Neuronal stem cell (in vitro differentiated cells): ENCODE measurements at regions not wholly inside any gene's neighbourhood (a gene's known extent, or its start where the extent isn't known, plus 50 kb on each side); places are given as distances from the start of the nearest gene placed in this dataset.
A peak's percentile ranks its signal among the peaks of the same experiment; 100 is the strongest.

Experiments
- DNase-seq: peaks from one replicate; pipeline ENCODE4 v3.0.0-alpha.2; 2013; ENCODE audit warnings: low spot score
- H2AFZ ChIP-seq: one replicate; pipeline ENCODE4 v1.6.1; 2013; ENCODE audit warnings: mild to moderate bottlenecking, low read length, inconsistent platforms
- H2AK5ac ChIP-seq: 2 replicates; pipeline ENCODE4 v1.6.1; 2013; ENCODE audit warnings: low read depth, mild to moderate bottlenecking, inconsistent platforms, low read length, moderate library complexity, mixed read lengths
- H2BK120ac ChIP-seq: 2 replicates; pipeline ENCODE4 v1.6.1; 2013; ENCODE audit warnings: low read depth, mild to moderate bottlenecking, inconsistent platforms, low read length, moderate library complexity, mixed read lengths
- H2BK12ac ChIP-seq: one replicate; pipeline ENCODE4 v1.6.1; 2013; ENCODE audit warnings: low read length, inconsistent platforms
- H2BK15ac ChIP-seq: 2 replicates; pipeline ENCODE4 v1.6.1; 2013; ENCODE audit warnings: mild to moderate bottlenecking, low read length, inconsistent platforms, mixed read lengths
- H2BK5ac ChIP-seq: one replicate; pipeline ENCODE4 v1.6.1; 2013; ENCODE audit warnings: inconsistent platforms, mild to moderate bottlenecking, low read length, moderate library complexity
- H3K14ac ChIP-seq: one replicate; pipeline ENCODE4 v1.6.1; 2013; ENCODE audit warnings: low read length, inconsistent platforms
- H3K18ac ChIP-seq: 2 replicates; pipeline ENCODE4 v1.6.1; 2013; ENCODE audit warnings: low read length, inconsistent platforms
- H3K23ac ChIP-seq: 2 replicates; pipeline ENCODE4 v1.6.1; 2013; ENCODE audit warnings: low read depth, mild to moderate bottlenecking, mixed read lengths, low read length, inconsistent platforms; ENCODE audit not compliant: poor library complexity
- H3K27ac ChIP-seq: replicated peaks from 3 replicates; pipeline ENCODE4 v1.5.1; 2013; ENCODE audit warnings: low read length, inconsistent platforms
- H3K27me3 ChIP-seq, 3 experiments: 2 replicates each; pipeline ENCODE4 v1.6.1; 2013; ENCODE audit warnings: low read length in 3 of 3, mild to moderate bottlenecking in 2 of 3, inconsistent platforms in 1 of 3, low read depth in 1 of 3, mixed read lengths in 1 of 3, moderate library complexity in 1 of 3; ENCODE audit not compliant: control insufficient read depth in 3 of 3, insufficient read depth in 3 of 3
- H3K36me3 ChIP-seq, 2 donors: replicated peaks in 1 of 2; 2 replicates each; pipeline ENCODE4 v1.6.1; 2013; ENCODE audit warnings: low read length in 2 of 2; ENCODE audit not compliant: control insufficient read depth in 2 of 2, insufficient read depth in 2 of 2
- H3K4ac ChIP-seq: 2 replicates; pipeline ENCODE4 v1.6.1; 2013; ENCODE audit warnings: inconsistent platforms, mild to moderate bottlenecking, low read length, moderate library complexity
- H3K4me1 ChIP-seq, 2 donors: 1 replicate in 1 of 2; 2 replicates in 1 of 2; pipeline ENCODE4 v1.6.1; 2013; ENCODE audit warnings: low read length in 2 of 2, low read depth in 1 of 2; ENCODE audit not compliant: control insufficient read depth in 2 of 2, insufficient read depth in 1 of 2
- H3K4me2 ChIP-seq: one replicate; pipeline ENCODE4 v1.6.1; 2013; ENCODE audit warnings: mild to moderate bottlenecking, low read length, inconsistent platforms; ENCODE audit not compliant: insufficient read depth, poor library complexity, severe bottlenecking
- H3K4me3 ChIP-seq, 2 donors: 2 replicates each; pipeline ENCODE4 v1.5.1; 2013; ENCODE audit warnings: low read length in 2 of 2, mild to moderate bottlenecking in 2 of 2, inconsistent platforms in 1 of 2, moderate library complexity in 1 of 2
- H3K79me1 ChIP-seq: one replicate; pipeline ENCODE4 v1.6.1; 2013; ENCODE audit warnings: low read depth, mild to moderate bottlenecking, inconsistent platforms, low read length, moderate library complexity
- H3K9ac ChIP-seq: one replicate; pipeline ENCODE4 v1.6.1; 2013; ENCODE audit warnings: mild to moderate bottlenecking, low read depth, low read length, inconsistent platforms; ENCODE audit not compliant: poor library complexity
- H3K9me3 ChIP-seq, 2 donors: replicated peaks in 1 of 2; 2 replicates each; pipeline versions ENCODE3 to v1.6.1; 2013; ENCODE audit warnings: low read length in 2 of 2, mild to moderate bottlenecking in 2 of 2, inconsistent platforms in 1 of 2, low read depth in 1 of 2, mixed read lengths in 1 of 2, moderate library complexity in 1 of 2; ENCODE audit not compliant: control insufficient read depth in 2 of 2, insufficient read depth in 1 of 2
- H4K8ac ChIP-seq: one replicate; pipeline ENCODE4 v1.6.1; 2013; ENCODE audit warnings: low read depth, mild to moderate bottlenecking, inconsistent platforms, low read length, moderate library complexity
- H4K91ac ChIP-seq: one replicate; pipeline ENCODE4 v1.6.1; 2013; ENCODE audit warnings: low read length, low read depth, mild to moderate bottlenecking, inconsistent platforms; ENCODE audit not compliant: poor library complexity
- WGBS, 2 donors: extraction: QIAGEN DNeasy Blood & Tissue Kit; methylation state at CpG; one replicate each; pipeline ENCODE4 v1.1.7; 2013; ENCODE audit warnings: missing lambda C conversion rate in 2 of 2, mixed read lengths in 1 of 2; ENCODE audit not compliant: insufficient read length in 2 of 2, insufficient replicate concordance in 1 of 2; ENCODE audit errors: extremely low coverage in 2 of 2; 5-methylcytosine and 5-hydroxymethylcytosine counted together

- no peak overlapping the region for H3K23ac ChIP-seq
- H3K4ac ChIP-seq, result no peak overlapping the region
- H3K4me3 ChIP-seq, result no peak overlapping the region
- H3K14ac ChIP-seq, result no peak overlapping the region
- no peak overlapping the region for H2BK12ac ChIP-seq
- no peak for DNase-seq
- WGBS, 2 donors, result no CpG with 5 or more reads among the region's 12 CpGs
- no peak overlapping the region for H4K91ac ChIP-seq
- no peak overlapping the region for H4K8ac ChIP-seq
- H2AK5ac ChIP-seq, result peak overlapping the region; percentile 98
- H2BK5ac ChIP-seq, result peak overlapping the region; percentile 79
- H3K79me1 ChIP-seq, result no peaks in the 10 kb centered on the region
- H3K27ac ChIP-seq, result no peak overlapping the region
- H2BK15ac ChIP-seq, result peak overlapping the region; percentile 23
- H3K36me3 ChIP-seq, result no peaks in the 10 kb centered on the region
- H3K4me1 ChIP-seq, result peaks cover 52 to 69% of the 10 kb centered on the region in 2 donors
- peaks cover 0 to 2% of the 10 kb centered on the region in 2 donors for H3K9me3 ChIP-seq
- H3K9ac ChIP-seq, result no peak overlapping the region
- no peak overlapping the region for H3K4me2 ChIP-seq
- H3K18ac ChIP-seq, result peak overlapping the region; percentile 68
- no peak overlapping the region for H2BK120ac ChIP-seq
- peaks cover 0 to 28% (median 0%) of the 10 kb centered on the region in 3 experiments for H3K27me3 ChIP-seq
- H2AFZ ChIP-seq, result no peak overlapping the region
These were observed 219.9 kb upstream of the CIBAR2 start for GRCh38 chr16:85332175-85332574.

GRCh38 chr16:85333337-85333736 lies 221.1 kb upstream of the CIBAR2 start:
- no peak overlapping the region for H3K4me2 ChIP-seq
- H3K4me1 ChIP-seq, result peaks cover 47 to 65% of the 10 kb centered on the region in 2 donors
- no CpG with 5 or more reads among the region's 9 CpGs for WGBS, 2 donors

GRCh38 chr16:85333744-85334640 lies 221.7 kb upstream of the CIBAR2 start:
- Histone ChIP-seq H3K4me2 (peak overlapping the region; percentile 52), H2AFZ (no peak overlapping the region), H2BK15ac (peak overlapping the region; percentile 8), H3K9ac (no peak overlapping the region), H3K4me3 (no peak overlapping the region), H4K91ac (no peak overlapping the region), H3K4ac (no peak overlapping the region), H3K4me1 (peaks cover 42 to 63% of the 10 kb centered on the region in 2 donors), H4K8ac (no peak overlapping the region), H3K27ac (no peak overlapping the region), H2BK5ac (peak overlapping the region; percentile 31), H2BK120ac (no peak overlapping the region), H3K14ac (no peak overlapping the region), H3K36me3 (no peaks in the 10 kb centered on the region), H3K9me3 (peaks cover 0 to 2% of the 10 kb centered on the region in 2 donors), H3K23ac (peak overlapping the region; percentile 35), H3K27me3 (peaks cover 0 to 28% (median 0%) of the 10 kb centered on the region in 3 experiments), H2BK12ac (peak overlapping the region; percentile 59), H3K18ac (peak overlapping the region; percentile 89), H3K79me1 (no peaks in the 10 kb centered on the region), H2AK5ac (peak overlapping the region; percentile 98)
- DNase-seq, result no peak
- WGBS, 2 donors, result no CpG with 5 or more reads among the region's 29 CpGs

More at GRCh38 chr16:85333337-85333736, 221.1 kb upstream of the CIBAR2 start:
- H3K79me1 ChIP-seq, result no peaks in the 10 kb centered on the region
- H4K8ac ChIP-seq, result no peak overlapping the region
- H3K4me3 ChIP-seq, result no peak overlapping the region
- no peak overlapping the region for H3K27ac ChIP-seq
- H3K18ac ChIP-seq, result peak overlapping the region; percentile 66
- no peak for DNase-seq
- no peaks in the 10 kb centered on the region for H3K36me3 ChIP-seq
- peaks cover 0 to 28% (median 0%) of the 10 kb centered on the region in 3 experiments for H3K27me3 ChIP-seq
- H3K9me3 ChIP-seq, result peaks cover 0 to 2% of the 10 kb centered on the region in 2 donors
- H3K9ac ChIP-seq, result no peak overlapping the region
- H4K91ac ChIP-seq, result no peak overlapping the region
- H2BK12ac ChIP-seq, result no peak overlapping the region
- no peak overlapping the region for H3K4ac ChIP-seq
- no peak overlapping the region for H3K23ac ChIP-seq
- H2BK120ac ChIP-seq, result no peak overlapping the region
- peak overlapping the region; percentile 79 for H2BK5ac ChIP-seq
- no peak overlapping the region for H3K14ac ChIP-seq
- H2BK15ac ChIP-seq, result peak overlapping the region; percentile 8
- no peak overlapping the region for H2AFZ ChIP-seq
- peak overlapping the region; percentile 98 for H2AK5ac ChIP-seq
